ENCODE measurements at regions not wholly inside any gene's neighbourhood (a gene's known extent, or its start where the extent isn't known, plus 50 kb on each side); places are given as distances from the start of the nearest gene placed in this dataset.

DNA sequence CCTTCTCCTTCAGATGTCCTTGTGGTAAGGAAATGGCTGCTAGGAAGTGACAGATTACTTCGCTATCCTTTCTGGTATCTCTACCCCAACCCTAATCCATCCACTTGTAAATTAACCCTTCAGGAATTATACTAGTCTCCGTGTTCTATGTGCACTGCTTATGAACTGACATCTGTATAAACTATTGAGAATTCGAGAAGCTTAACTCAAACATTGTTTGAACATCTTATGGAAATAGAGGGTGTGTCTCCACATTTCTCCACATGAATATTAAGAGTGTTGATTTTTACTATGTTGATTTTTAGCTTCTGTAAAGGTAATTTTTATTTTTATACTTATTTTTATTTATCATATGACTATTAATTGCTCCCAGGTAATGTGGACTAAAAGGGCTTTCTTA is 457.6 kb upstream of the ZNF337 start:
- H3K9ac ChIP-seq (ENCODE audit: low read length), result no peak overlapping the region
- H3K4me3 ChIP-seq (ENCODE audit: low read length), result no peak overlapping the region
- no peak for TF ChIP-seq EZH2 (IDR thresholded peaks at IDR 0.05; ENCODE audit: borderline replicate concordance, insufficient read depth, low read length, poor library complexity, severe bottlenecking)
- no peaks in the 10 kb centered on the region for H3K27me3 ChIP-seq (ENCODE audit: insufficient read depth, low read depth, low read length)
- no peaks in the 10 kb centered on the region for H3K79me2 ChIP-seq (replicated peaks; ENCODE audit: insufficient read depth, low read length)
- H3K9me2 ChIP-seq (ENCODE audit: insufficient read depth, low read length), result no peaks in the 10 kb centered on the region
- no peaks in the 10 kb centered on the region for H4K20me1 ChIP-seq (ENCODE audit: insufficient read depth)
- H2AFZ ChIP-seq (ENCODE audit: low read depth, low read length), result no peak overlapping the region
- no peaks in the 10 kb centered on the region for H3K9me3 ChIP-seq (ENCODE audit: low read length)
- no peak overlapping the region for H3K4me2 ChIP-seq (ENCODE audit: low read length)
- no peak overlapping the region for H3K27ac ChIP-seq (ENCODE audit: low read length)
- H3K36me3 ChIP-seq (ENCODE audit: insufficient read depth, low read length), result no peaks in the 10 kb centered on the region
- H3F3A ChIP-seq (ENCODE audit: insufficient read depth, low read length, poor library complexity, severe bottlenecking), result no peaks in the 10 kb centered on the region

DNA sequence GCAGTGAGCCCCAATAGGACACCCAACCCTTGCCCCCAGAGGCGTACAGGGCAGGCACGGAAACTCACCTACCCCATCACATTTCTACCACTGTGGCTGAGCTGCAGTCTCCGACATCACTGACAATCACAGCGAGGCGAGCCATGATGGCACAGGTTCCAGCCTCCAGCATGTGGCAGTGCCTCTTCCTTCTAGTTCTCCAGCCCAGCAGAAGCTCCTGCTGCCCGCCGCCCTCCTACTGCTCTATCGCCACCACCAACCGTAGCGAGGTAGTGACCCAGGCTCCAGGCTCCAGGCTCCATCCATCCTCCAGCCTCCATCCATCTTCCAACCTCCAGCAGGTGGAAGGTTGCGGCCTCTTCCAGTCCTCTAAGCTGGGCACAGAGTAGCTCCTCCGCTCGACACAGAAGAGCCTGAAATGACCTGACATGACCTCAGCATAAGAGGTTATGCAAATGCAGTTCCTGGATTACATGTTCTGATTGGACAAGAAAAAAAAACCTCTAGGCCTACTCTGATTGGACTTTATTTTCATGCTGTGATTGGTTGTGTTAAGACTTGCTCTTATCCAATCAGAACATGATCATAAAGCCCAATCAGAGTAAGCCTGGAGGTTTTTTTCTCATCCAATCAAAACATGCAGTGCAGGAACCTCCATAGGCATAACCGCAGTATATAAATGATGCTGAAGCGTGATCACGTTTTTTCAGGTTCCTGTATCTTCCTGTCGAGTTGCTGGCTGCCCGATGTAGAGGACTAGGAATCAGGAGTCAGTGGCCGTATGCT is 438.9 kb upstream of the ZNF337 start:
- Histone ChIP-seq H2AFZ (ENCODE audit: low read depth, low read length) (no peak overlapping the region), H3K4me2 (ENCODE audit: low read length) (no peak overlapping the region), H3K9me3 (ENCODE audit: low read length) (no peaks in the 10 kb centered on the region), H3K27ac (ENCODE audit: low read length) (no peak overlapping the region), H3K27me3 (ENCODE audit: insufficient read depth, low read depth, low read length) (no peaks in the 10 kb centered on the region), H3K9me2 (ENCODE audit: insufficient read depth, low read length) (no peaks in the 10 kb centered on the region), H3K36me3 (ENCODE audit: insufficient read depth, low read length) (no peaks in the 10 kb centered on the region), H3K9ac (ENCODE audit: low read length) (no peak overlapping the region), H3K79me2 (replicated peaks; ENCODE audit: insufficient read depth, low read length) (no peaks in the 10 kb centered on the region), H3K4me3 (ENCODE audit: low read length) (no peak overlapping the region), H3F3A (ENCODE audit: insufficient read depth, low read length, poor library complexity, severe bottlenecking) (no peaks in the 10 kb centered on the region), H4K20me1 (ENCODE audit: insufficient read depth) (no peaks in the 10 kb centered on the region)
- TF ChIP-seq, protein P1, sequence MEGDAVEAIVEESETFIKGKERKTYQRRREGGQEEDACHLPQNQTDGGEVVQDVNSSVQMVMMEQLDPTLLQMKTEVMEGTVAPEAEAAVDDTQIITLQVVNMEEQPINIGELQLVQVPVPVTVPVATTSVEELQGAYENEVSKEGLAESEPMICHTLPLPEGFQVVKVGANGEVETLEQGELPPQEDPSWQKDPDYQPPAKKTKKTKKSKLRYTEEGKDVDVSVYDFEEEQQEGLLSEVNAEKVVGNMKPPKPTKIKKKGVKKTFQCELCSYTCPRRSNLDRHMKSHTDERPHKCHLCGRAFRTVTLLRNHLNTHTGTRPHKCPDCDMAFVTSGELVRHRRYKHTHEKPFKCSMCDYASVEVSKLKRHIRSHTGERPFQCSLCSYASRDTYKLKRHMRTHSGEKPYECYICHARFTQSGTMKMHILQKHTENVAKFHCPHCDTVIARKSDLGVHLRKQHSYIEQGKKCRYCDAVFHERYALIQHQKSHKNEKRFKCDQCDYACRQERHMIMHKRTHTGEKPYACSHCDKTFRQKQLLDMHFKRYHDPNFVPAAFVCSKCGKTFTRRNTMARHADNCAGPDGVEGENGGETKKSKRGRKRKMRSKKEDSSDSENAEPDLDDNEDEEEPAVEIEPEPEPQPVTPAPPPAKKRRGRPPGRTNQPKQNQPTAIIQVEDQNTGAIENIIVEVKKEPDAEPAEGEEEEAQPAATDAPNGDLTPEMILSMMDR (IDR thresholded peaks at IDR 0.05; ENCODE audit: poor library complexity, severe bottlenecking), result no peak
- TF ChIP-seq, protein P2, sequence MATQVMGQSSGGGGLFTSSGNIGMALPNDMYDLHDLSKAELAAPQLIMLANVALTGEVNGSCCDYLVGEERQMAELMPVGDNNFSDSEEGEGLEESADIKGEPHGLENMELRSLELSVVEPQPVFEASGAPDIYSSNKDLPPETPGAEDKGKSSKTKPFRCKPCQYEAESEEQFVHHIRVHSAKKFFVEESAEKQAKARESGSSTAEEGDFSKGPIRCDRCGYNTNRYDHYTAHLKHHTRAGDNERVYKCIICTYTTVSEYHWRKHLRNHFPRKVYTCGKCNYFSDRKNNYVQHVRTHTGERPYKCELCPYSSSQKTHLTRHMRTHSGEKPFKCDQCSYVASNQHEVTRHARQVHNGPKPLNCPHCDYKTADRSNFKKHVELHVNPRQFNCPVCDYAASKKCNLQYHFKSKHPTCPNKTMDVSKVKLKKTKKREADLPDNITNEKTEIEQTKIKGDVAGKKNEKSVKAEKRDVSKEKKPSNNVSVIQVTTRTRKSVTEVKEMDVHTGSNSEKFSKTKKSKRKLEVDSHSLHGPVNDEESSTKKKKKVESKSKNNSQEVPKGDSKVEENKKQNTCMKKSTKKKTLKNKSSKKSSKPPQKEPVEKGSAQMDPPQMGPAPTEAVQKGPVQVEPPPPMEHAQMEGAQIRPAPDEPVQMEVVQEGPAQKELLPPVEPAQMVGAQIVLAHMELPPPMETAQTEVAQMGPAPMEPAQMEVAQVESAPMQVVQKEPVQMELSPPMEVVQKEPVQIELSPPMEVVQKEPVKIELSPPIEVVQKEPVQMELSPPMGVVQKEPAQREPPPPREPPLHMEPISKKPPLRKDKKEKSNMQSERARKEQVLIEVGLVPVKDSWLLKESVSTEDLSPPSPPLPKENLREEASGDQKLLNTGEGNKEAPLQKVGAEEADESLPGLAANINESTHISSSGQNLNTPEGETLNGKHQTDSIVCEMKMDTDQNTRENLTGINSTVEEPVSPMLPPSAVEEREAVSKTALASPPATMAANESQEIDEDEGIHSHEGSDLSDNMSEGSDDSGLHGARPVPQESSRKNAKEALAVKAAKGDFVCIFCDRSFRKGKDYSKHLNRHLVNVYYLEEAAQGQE (IDR thresholded peaks at IDR 0.05; ENCODE audit: borderline replicate concordance), result no peak
- no peak for TF ChIP-seq EZH2 (IDR thresholded peaks at IDR 0.05; ENCODE audit: borderline replicate concordance, insufficient read depth, low read length, poor library complexity, severe bottlenecking)
- no peak for TF ChIP-seq MXI1 (conservative IDR thresholded peaks at IDR 0.05; ENCODE audit: poor library complexity, severe bottlenecking)
- no peak for TF ChIP-seq EP300 (conservative IDR thresholded peaks at IDR 0.05; ENCODE audit: poor library complexity, severe bottlenecking)
- TF ChIP-seq RAD21 (conservative IDR thresholded peaks at IDR 0.05), result no peak
- no peak for TF ChIP-seq TAF1 (IDR thresholded peaks at IDR 0.05; ENCODE audit: low read depth)
- no peak for TF ChIP-seq SMC3 (conservative IDR thresholded peaks at IDR 0.05; ENCODE audit: poor library complexity)
- TF ChIP-seq POLR2AphosphoS5 (IDR thresholded peaks at IDR 0.05), result no peak
